Adrenal gland (tissue), 9 donors: ENCODE measurements at regions not wholly inside any gene's neighbourhood (a gene's known extent, or its start where the extent isn't known, plus 50 kb on each side); places are given as distances from the start of the nearest gene placed in this dataset.

ENCODE experiments used
- DNase-seq, 7 donors: peaks; one replicate each; pipeline ENCODE4 v3.0.0-alpha.2; 2019 to 2020
- H3K27ac ChIP-seq, 5 donors: fragments of 200-600 bp; sonication (generic) in 4 of 5; 1 replicate in 3 of 5; 2 replicates in 2 of 5; pipeline versions ENCODE4 v1.5.1 to v1.8.0; 2016 to 2020; ENCODE audit warnings: mild to moderate bottlenecking in 1 of 5
- H3K27me3 ChIP-seq: fragments of 200-600 bp; 2 replicates; pipeline ENCODE4 v1.8.0; 2021
- H3K36me3 ChIP-seq, 2 donors: fragments of 200-600 bp; replicated peaks in 1 of 2; 1 replicate in 1 of 2; 2 replicates in 1 of 2; pipeline versions ENCODE4 v1.5.1 to v1.8.0; 2018 to 2022
- H3K4me1 ChIP-seq, 2 donors: fragments of 200-600 bp; replicated peaks in 1 of 2; 1 replicate in 1 of 2; 2 replicates in 1 of 2; pipeline versions ENCODE4 v1.5.1 to v1.8.0; 2018 to 2021
- H3K4me3 ChIP-seq, 4 donors: fragments of 200-600 bp; sonication (generic) in 3 of 4; one replicate each; pipeline ENCODE4 v1.5.1; 2016 to 2018
- H3K9me3 ChIP-seq, 3 donors: fragments of 200-600 bp; sonication (generic) in 1 of 3; replicated peaks in 1 of 3; 1 replicate in 2 of 3; 2 replicates in 1 of 3; pipeline versions ENCODE4 v1.5.1 to v1.8.0; 2016 to 2021
- POLR2A ChIP-seq, 2 donors: fragments of 450-650 bp; IDR thresholded peaks; one replicate each; pipeline ENCODE4 v1.6.1; 2017; ENCODE audit warnings: antibody characterized with exemption in 2 of 2, mild to moderate bottlenecking in 2 of 2, moderate library complexity in 1 of 2
- WGBS, 4 donors: extraction: QIAGEN DNeasy Blood & Tissue Kit in 2 of 4; methylation state at CpG; one replicate each; pipeline versions ENCODE4 v1.1.5 to v1.1.7; 2013 to 2017; 5-methylcytosine and 5-hydroxymethylcytosine counted together
- intact Hi-C, 2 donors: fragments of 100-400 bp; cut with DNase I; formaldehyde crosslinking; loops; one replicate each; pipeline versions ENCODE4 v1.14.1 to v1.15.0; 2022 to 2023
- TF ChIP-seq, protein P1 (sequence below), 6 experiments: fragments of 450-650 bp in 4 of 6; fragments of 200-600 bp in 2 of 6; sonication (generic) in 1 of 6; IDR thresholded peaks; 1 replicate in 5 of 6; 2 replicates in 1 of 6; pipeline versions ENCODE4 v1.5.1 to v1.8.0; 2016 to 2021; ENCODE audit warnings: antibody characterized with exemption in 6 of 6, mild to moderate bottlenecking in 2 of 6, moderate library complexity in 1 of 6
- donor health status: healthy with polysubstance abuse.
- donor health status: Bipolar disorder and iron deficiency.
- donor health status: DM: yes; HTN: yes; CAD: no.
- donor health status: DM: no; HTN: no; CAD: no.
- donor health status: DM: no; HTN: no; CAD: no.

DNA sequence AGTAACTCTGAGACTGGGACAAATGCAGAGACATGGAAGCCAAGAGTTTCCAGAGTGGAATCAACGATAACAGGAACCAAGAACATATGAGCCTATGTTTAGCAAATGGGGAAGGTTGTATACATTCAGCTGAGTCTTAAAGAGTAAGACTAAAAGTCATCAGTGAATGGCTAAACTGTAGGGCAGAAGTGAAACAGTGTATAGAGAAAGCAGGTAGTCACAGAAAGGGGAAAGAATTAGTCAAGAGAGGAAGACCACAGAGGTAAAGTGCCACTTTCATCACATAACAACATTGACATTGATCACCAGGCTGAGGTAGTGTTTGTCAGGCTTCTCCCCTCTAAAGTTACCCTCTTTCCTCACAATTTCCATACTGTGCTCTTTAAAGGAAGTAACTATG is 306.5 kb upstream of the SPTLC3 start:
- DNase-seq = no peak
- Histone ChIP-seq H3K27me3 (no peaks in the 10 kb centered on the region), H3K36me3 (no peaks in the 10 kb centered on the region), H3K27ac (no peak overlapping the region), H3K9me3 (no peaks in the 10 kb centered on the region), H3K4me1 (no peaks in the 10 kb centered on the region), H3K4me3 (no peak overlapping the region)
- no peak for TF ChIP-seq POLR2A (IDR thresholded peaks at IDR 0.05)
- TF ChIP-seq, protein P1, sequence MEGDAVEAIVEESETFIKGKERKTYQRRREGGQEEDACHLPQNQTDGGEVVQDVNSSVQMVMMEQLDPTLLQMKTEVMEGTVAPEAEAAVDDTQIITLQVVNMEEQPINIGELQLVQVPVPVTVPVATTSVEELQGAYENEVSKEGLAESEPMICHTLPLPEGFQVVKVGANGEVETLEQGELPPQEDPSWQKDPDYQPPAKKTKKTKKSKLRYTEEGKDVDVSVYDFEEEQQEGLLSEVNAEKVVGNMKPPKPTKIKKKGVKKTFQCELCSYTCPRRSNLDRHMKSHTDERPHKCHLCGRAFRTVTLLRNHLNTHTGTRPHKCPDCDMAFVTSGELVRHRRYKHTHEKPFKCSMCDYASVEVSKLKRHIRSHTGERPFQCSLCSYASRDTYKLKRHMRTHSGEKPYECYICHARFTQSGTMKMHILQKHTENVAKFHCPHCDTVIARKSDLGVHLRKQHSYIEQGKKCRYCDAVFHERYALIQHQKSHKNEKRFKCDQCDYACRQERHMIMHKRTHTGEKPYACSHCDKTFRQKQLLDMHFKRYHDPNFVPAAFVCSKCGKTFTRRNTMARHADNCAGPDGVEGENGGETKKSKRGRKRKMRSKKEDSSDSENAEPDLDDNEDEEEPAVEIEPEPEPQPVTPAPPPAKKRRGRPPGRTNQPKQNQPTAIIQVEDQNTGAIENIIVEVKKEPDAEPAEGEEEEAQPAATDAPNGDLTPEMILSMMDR (IDR thresholded peaks at IDR 0.05) = no peak
- intact Hi-C loops = no loop called here
- WGBS, 4 donors = 64 to 75% (median 72%) methylated on average over 1 of the region's 1 CpG

DNA sequence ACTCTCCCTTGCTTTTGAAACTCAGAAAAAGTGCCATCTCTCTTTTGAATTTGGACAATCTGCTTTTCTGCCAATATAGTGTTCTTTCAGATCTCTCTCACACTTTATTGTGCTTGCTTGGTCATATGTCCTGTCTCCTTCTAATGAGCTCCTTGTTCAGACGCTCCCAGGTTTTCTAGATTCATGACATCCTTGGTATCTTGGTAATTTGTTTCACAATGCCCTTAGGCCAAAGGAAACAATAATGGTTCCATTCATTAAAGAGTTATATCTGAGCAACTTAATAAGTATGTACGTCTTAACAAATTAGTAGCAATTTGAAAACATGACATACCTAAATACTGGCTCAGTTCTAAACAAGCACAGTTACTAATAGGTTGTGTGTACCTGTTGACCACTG is 293.4 kb upstream of the SPTLC3 start:
- DNase-seq = no peak
- H3K4me3 ChIP-seq = no peak overlapping the region
- no peaks in the 10 kb centered on the region for H3K36me3 ChIP-seq
- intact Hi-C loops = no loop called here
- H3K27me3 ChIP-seq = no peaks in the 10 kb centered on the region
- H3K27ac ChIP-seq = no peak overlapping the region
- WGBS, 4 donors = 55 to 71% (median 66%) methylated on average over 2 of the region's 2 CpGs
- no peaks in the 10 kb centered on the region for H3K4me1 ChIP-seq
- TF ChIP-seq, protein P1 (IDR thresholded peaks at IDR 0.05) = no peak
- no peak for TF ChIP-seq POLR2A (IDR thresholded peaks at IDR 0.05)
- H3K9me3 ChIP-seq = no peaks in the 10 kb centered on the region

DNA sequence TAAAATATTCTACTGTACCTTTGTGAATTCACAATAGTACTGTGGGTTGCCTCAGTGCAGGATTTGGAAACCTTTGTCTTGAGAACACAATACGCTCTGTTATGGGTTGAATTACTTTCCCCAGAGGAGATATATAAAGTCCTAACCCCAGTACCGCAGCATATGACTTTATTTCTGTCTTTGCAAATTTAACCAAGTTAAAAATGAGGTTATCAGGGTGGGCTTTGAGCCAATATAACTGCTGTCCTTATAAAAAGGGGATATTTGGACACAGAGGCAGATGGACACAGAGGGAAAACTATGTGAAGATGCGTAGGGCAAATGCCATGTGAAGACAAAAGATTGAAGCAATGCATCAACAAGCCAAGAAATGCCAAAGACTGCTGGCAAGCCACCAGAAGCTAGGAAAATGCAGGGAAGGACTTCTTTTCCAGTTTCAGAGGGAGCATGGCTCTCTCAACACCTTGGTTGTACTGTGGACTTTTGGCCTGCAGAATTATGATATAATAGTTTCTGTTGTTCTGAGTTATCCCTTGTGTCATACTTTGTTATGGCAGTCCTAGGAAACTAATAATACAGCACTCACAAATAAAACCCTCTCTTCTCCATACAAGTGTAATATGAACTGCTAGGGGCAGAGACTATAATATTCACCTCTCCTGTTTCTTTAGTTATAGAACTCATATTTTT is 292.6 kb upstream of the SPTLC3 start:
- TF ChIP-seq, protein P1 (IDR thresholded peaks at IDR 0.05) = no peak
- TF ChIP-seq POLR2A (IDR thresholded peaks at IDR 0.05) = no peak
- Histone ChIP-seq H3K36me3 (no peaks in the 10 kb centered on the region), H3K9me3 (no peaks in the 10 kb centered on the region), H3K27me3 (no peaks in the 10 kb centered on the region), H3K27ac (no peak overlapping the region), H3K4me3 (no peak overlapping the region), H3K4me1 (no peaks in the 10 kb centered on the region)
- no peak for DNase-seq
- intact Hi-C loops = no loop called here
- 71 to 79% (median 74%) methylated on average over 3 of the region's 3 CpGs for WGBS, 4 donors

DNA sequence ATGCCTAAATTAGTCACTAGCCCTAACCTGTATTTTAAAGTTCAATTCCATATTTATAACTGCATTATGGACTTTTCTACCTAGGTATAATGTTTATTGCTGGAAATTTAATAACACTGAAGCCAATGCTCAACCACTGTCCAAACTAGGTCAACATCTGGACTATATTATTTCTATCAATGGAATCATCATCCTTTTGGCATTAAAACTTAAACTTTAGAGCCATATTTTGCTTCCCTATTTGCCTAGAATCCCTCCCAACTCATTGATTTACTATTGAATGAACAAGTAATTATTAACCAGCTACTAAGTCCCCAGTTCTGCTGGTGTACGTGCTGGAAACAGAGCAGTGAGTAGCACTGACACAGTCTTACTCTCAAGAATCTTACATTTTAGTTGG is 291.7 kb upstream of the SPTLC3 start:
- TF ChIP-seq, protein P1 (IDR thresholded peaks at IDR 0.05) = no peak
- TF ChIP-seq POLR2A (IDR thresholded peaks at IDR 0.05) = no peak
- Histone ChIP-seq H3K27ac (no peak overlapping the region), H3K4me3 (no peak overlapping the region), H3K27me3 (no peaks in the 10 kb centered on the region), H3K9me3 (no peaks in the 10 kb centered on the region), H3K4me1 (no peaks in the 10 kb centered on the region), H3K36me3 (no peaks in the 10 kb centered on the region)
- 55 to 90% (median 62%) methylated on average over 1 of the region's 1 CpG for WGBS, 4 donors
- intact Hi-C loops = no loop called here
- DNase-seq = no peak
